IMR-90 (cell line): ENCODE measurements at regions not wholly inside any gene's neighbourhood (a gene's known extent, or its start where the extent isn't known, plus 50 kb on each side); places are given as distances from the start of the nearest gene placed in this dataset.

Experiments used
- CEBPB ChIP-seq: IDR thresholded peaks from 2 replicates; pipeline ENCODE4 v1.6.1; 2012; ENCODE audit warnings: low read depth, low read length, improper control_type of control experiment
- CHD1 ChIP-seq: IDR thresholded peaks from 2 replicates; pipeline ENCODE4 v1.6.1; 2012; ENCODE audit warnings: low read depth, low read length, improper control_type of control experiment
- FOS ChIP-seq: fragments of 150-350 bp; IDR thresholded peaks from 2 replicates; pipeline ENCODE4 v1.6.1; 2016; ENCODE audit warnings: low read depth, low read length
- MAFK ChIP-seq: IDR thresholded peaks from 2 replicates; pipeline ENCODE4 v1.6.1; 2012; ENCODE audit warnings: low read depth, low read length, improper control_type of control experiment
- MAZ ChIP-seq: IDR thresholded peaks from 2 replicates; pipeline ENCODE4 v1.6.1; 2012; ENCODE audit warnings: low read depth, mild to moderate bottlenecking, low read length, improper control_type of control experiment, moderate library complexity, borderline replicate concordance
- MXI1 ChIP-seq: IDR thresholded peaks from 2 replicates; pipeline ENCODE4 v1.6.1; 2012; ENCODE audit warnings: low read depth, mild to moderate bottlenecking, low read length, moderate library complexity, borderline replicate concordance
- POLR2A ChIP-seq: IDR thresholded peaks from 2 replicates; pipeline ENCODE4 v1.6.1; 2012; ENCODE audit warnings: mild to moderate bottlenecking, low read depth, low read length
- RAD21 ChIP-seq: IDR thresholded peaks from 2 replicates; pipeline ENCODE4 v1.6.1; 2012; ENCODE audit warnings: low read length, improper control_type of control experiment
- RCOR1 ChIP-seq: IDR thresholded peaks from 2 replicates; pipeline ENCODE4 v1.6.1; 2012; ENCODE audit warnings: mild to moderate bottlenecking, low read length, improper control_type of control experiment; ENCODE audit not compliant: insufficient replicate concordance
- RFX5 ChIP-seq: IDR thresholded peaks from 2 replicates; pipeline ENCODE4 v1.8.0; 2012; ENCODE audit warnings: low read depth, mild to moderate bottlenecking, low read length, moderate library complexity
- SMC3 ChIP-seq: fragments of 150-350 bp; IDR thresholded peaks from 2 replicates; pipeline ENCODE4 v1.6.1; 2016; ENCODE audit warnings: low read depth, mild to moderate bottlenecking, antibody characterized with exemption, low read length, moderate library complexity
- TF ChIP-seq, protein P1 (sequence below): conservative IDR thresholded peaks from 2 replicates; pipeline ENCODE4 v1.5.1; 2012; ENCODE audit warnings: mild to moderate bottlenecking, low read depth, low read length, improper control_type of control experiment
- TF ChIP-seq, protein P2 (sequence below): fragments of 150-350 bp; IDR thresholded peaks from 2 replicates; pipeline ENCODE4 v1.6.1; 2016; ENCODE audit warnings: low read depth, mild to moderate bottlenecking, low read length, moderate library complexity, borderline replicate concordance
- TF ChIP-seq, protein P3 (sequence below): fragments of 150-350 bp; IDR thresholded peaks from 2 replicates; pipeline ENCODE4 v1.6.1; 2017; ENCODE audit warnings: mild to moderate bottlenecking, antibody characterized with exemption, low read length, low read depth

DNA sequence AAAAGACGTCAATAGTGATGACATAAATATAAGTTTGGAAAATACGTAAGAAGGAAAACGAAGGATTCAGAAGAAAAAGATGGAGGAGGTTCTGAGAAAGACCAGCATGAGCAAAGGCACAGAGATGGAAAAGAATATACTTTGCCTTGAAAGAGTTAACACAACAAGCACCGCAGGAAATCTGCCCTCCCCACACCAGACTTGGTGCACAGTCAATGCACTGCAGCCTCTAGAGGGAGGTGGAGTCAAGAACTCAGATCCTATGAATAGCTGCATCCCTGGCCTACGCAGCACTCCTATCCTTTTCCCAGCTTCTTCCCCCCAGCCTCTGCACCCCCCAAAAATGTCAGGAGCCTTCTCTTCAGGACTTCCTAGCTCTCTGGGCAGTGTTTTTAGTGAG, 1370.6 kb upstream of the LRRTM3 start:
- TF ChIP-seq, protein P1, sequence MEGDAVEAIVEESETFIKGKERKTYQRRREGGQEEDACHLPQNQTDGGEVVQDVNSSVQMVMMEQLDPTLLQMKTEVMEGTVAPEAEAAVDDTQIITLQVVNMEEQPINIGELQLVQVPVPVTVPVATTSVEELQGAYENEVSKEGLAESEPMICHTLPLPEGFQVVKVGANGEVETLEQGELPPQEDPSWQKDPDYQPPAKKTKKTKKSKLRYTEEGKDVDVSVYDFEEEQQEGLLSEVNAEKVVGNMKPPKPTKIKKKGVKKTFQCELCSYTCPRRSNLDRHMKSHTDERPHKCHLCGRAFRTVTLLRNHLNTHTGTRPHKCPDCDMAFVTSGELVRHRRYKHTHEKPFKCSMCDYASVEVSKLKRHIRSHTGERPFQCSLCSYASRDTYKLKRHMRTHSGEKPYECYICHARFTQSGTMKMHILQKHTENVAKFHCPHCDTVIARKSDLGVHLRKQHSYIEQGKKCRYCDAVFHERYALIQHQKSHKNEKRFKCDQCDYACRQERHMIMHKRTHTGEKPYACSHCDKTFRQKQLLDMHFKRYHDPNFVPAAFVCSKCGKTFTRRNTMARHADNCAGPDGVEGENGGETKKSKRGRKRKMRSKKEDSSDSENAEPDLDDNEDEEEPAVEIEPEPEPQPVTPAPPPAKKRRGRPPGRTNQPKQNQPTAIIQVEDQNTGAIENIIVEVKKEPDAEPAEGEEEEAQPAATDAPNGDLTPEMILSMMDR = no peak
- TF ChIP-seq, protein P2, sequence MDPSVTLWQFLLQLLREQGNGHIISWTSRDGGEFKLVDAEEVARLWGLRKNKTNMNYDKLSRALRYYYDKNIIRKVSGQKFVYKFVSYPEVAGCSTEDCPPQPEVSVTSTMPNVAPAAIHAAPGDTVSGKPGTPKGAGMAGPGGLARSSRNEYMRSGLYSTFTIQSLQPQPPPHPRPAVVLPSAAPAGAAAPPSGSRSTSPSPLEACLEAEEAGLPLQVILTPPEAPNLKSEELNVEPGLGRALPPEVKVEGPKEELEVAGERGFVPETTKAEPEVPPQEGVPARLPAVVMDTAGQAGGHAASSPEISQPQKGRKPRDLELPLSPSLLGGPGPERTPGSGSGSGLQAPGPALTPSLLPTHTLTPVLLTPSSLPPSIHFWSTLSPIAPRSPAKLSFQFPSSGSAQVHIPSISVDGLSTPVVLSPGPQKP = no peak
- no peak for TF ChIP-seq MAZ
- no peak for TF ChIP-seq RFX5
- TF ChIP-seq SMC3 = no peak
- TF ChIP-seq POLR2A = no peak
- TF ChIP-seq MAFK = no peak
- no peak for TF ChIP-seq CHD1
- no peak for TF ChIP-seq RCOR1
- TF ChIP-seq FOS = no peak
- no peak for TF ChIP-seq MXI1
- TF ChIP-seq, protein P3, sequence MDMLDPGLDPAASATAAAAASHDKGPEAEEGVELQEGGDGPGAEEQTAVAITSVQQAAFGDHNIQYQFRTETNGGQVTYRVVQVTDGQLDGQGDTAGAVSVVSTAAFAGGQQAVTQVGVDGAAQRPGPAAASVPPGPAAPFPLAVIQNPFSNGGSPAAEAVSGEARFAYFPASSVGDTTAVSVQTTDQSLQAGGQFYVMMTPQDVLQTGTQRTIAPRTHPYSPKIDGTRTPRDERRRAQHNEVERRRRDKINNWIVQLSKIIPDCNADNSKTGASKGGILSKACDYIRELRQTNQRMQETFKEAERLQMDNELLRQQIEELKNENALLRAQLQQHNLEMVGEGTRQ = no peak
- no peak for TF ChIP-seq RAD21
- no peak for TF ChIP-seq CEBPB
